Bronchial epithelial cell (primary cell): ENCODE measurements at regions not wholly inside any gene's neighbourhood (a gene's known extent, or its start where the extent isn't known, plus 50 kb on each side); places are given as distances from the start of the nearest gene placed in this dataset.
A peak's percentile ranks its signal among the peaks of the same experiment; 100 is the strongest.
"Not testable (repeated sequence)": the region's sequence is repeated elsewhere in the genome, so short reads cannot be mapped to it uniquely, and the experiment has no call there.

Source experiments
- DNase-seq: peaks from one replicate; pipeline ENCODE4 v3.0.0-alpha.2; 2010; ENCODE audit warnings: low read depth
- FAIRE-seq: peaks from 2 replicates; lab custom pipeline; 2011; peaks lifted over from hg19 to GRCh38; lab: Jason Lieb, UNC
- H3K27me3 ChIP-seq: 2 replicates; pipeline ENCODE4 v1.5.1; 2011; ENCODE audit warnings: low read length; ENCODE audit not compliant: control insufficient read depth, insufficient read depth
- H3K36me3 ChIP-seq: 2 replicates; pipeline ENCODE4 v1.5.1; 2011; ENCODE audit warnings: low read length; ENCODE audit not compliant: control insufficient read depth, insufficient read depth
- H3K4me3 ChIP-seq: 2 replicates; pipeline ENCODE4 v1.5.1; 2011; ENCODE audit warnings: mild to moderate bottlenecking, low read depth, low read length, control low read depth
- CTCF ChIP-seq: IDR thresholded peaks from 2 replicates; pipeline ENCODE4 v1.5.1; 2011; ENCODE audit warnings: mild to moderate bottlenecking, moderate library complexity, low read length, control low read depth, inconsistent platforms; ENCODE audit not compliant: insufficient read depth, severe bottlenecking

DNA sequence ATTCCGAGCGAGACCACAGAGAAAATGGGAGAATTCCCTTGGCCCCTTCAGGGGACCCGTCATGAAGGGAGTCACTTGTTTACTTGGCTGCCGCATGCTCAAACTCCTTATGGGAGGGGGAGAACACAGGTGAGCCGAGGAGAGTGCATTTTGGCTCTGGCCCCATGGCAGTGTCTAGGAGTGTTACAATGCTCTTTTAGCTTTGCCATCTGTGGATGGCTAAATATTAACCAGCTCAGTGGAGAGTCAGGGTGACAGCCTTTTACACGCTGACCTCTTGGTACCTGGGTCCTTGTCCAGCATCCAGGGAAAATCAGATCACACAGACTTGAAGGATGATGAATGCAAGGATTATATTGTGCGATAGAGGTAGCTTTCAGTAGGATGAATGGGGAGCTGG is 146.4 kb upstream of the ATXN7L3B start:
- no peak for TF ChIP-seq CTCF
- Histone ChIP-seq H3K4me3 (no peak overlapping the region), H3K36me3 (no peaks in the 10 kb centered on the region), H3K27me3 (no peaks in the 10 kb centered on the region)
- no peak for FAIRE-seq
- no peak for DNase-seq

- FAIRE-seq: no peak
- Histone ChIP-seq H3K4me3 (no peak overlapping the region), H3K36me3 (no peaks in the 10 kb centered on the region), H3K27me3 (no peaks in the 10 kb centered on the region)
- peak; percentile 80 for DNase-seq
- TF ChIP-seq CTCF: no peak
Measured at GRCh38 chr12:74393272-74393671, 144.4 kb upstream of the ATXN7L3B start.

GRCh38 chr12:74394647-74395046 is 143.0 kb upstream of the ATXN7L3B start:
- TF ChIP-seq CTCF: no peak
- DNase-seq: no peak
- H3K36me3 ChIP-seq: no peaks in the 10 kb centered on the region
- FAIRE-seq: no peak
- H3K4me3 ChIP-seq: no peak overlapping the region
- H3K27me3 ChIP-seq: no peaks in the 10 kb centered on the region

DNA sequence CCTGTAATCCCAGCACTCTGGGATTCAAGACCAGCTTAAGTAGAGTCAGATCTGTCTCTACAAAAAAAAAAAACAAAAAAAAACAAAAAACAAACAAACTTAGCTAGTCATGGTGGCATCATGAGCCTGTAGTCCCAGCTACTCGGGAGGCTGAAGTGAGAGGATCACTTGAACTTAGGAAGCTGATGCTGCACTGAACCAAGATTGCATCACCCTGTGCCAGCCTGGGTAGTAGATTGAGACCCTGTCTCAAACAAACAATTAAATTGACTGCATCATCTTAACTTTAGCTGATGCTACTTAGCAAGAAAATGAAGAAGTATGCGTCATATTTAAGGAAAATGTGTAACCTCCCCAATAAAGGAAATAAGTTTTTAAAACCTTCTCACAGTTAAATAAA is 136.6 kb upstream of the ATXN7L3B start:
- Histone ChIP-seq H3K36me3 (no peaks in the 10 kb centered on the region), H3K4me3 (no peak overlapping the region), H3K27me3 (no peaks in the 10 kb centered on the region)
- DNase-seq: no peak
- no peak for TF ChIP-seq CTCF
- FAIRE-seq: no peak

- no peak overlapping the region for H3K4me3 ChIP-seq
- FAIRE-seq (no peak), DNase-seq (no peak)
- H3K27me3 ChIP-seq: no peaks in the 10 kb centered on the region
- TF ChIP-seq CTCF: no peak
- H3K36me3 ChIP-seq: no peaks in the 10 kb centered on the region
Measured at GRCh38 chr12:74401966-74402365, 135.7 kb upstream of the ATXN7L3B start.

DNA sequence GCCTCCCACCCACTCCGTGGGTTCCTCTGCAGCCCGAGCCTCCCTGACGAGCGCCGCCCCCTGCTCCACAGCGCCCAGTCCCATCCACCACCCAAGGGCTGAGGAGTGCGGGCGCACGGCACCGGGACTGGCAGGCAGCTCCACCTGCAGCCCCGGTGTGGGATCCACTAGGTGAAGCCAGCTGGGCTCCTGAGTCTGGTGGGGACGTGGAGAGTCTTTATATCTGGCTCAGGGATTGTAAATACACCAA is 134.5 kb upstream of the ATXN7L3B start:
- H3K36me3 ChIP-seq, FAIRE-seq, DNase-seq, H3K4me3 ChIP-seq, H3K27me3 ChIP-seq: not testable (repeated sequence)
